GM23338 (cell line): ENCODE measurements at regions not wholly inside any gene's neighbourhood (a gene's known extent, or its start where the extent isn't known, plus 50 kb on each side); places are given as distances from the start of the nearest gene placed in this dataset.

Experiments
- ATAC-seq: fragments of 200-7000 bp; cut with Tn5 transposase; 3 replicates; pipeline ENCODE4 v1.9.1; 2020
- DNase-seq: peaks from one replicate; pipeline ENCODE4 v3.0.0-alpha.2; 2015; ENCODE audit warnings: low spot score
- H2AFZ ChIP-seq: fragments of 200-600 bp; sonication (generic); 2 replicates; pipeline ENCODE4 v1.8.0; 2016; ENCODE audit warnings: antibody characterized with exemption, mild to moderate bottlenecking, moderate library complexity
- H3F3A ChIP-seq: fragments of 200-600 bp; sonication (generic); replicated peaks from 2 replicates; pipeline ENCODE4 v1.8.0; 2017; ENCODE audit warnings: antibody characterized with exemption, mixed run types, low read depth
- H3K27ac ChIP-seq: fragments of 200-600 bp; sonication (generic); 2 replicates; pipeline ENCODE4 v1.6.1; 2016; ENCODE audit warnings: low read depth
- H3K27me3 ChIP-seq: fragments of 200-600 bp; sonication (generic); 2 replicates; pipeline ENCODE4 v1.8.0; 2016; ENCODE audit warnings: mild to moderate bottlenecking, mixed run types, moderate library complexity; ENCODE audit not compliant: insufficient read depth
- H3K36me3 ChIP-seq: fragments of 200-600 bp; sonication (generic); 2 replicates; pipeline ENCODE4 v1.8.0; 2016; ENCODE audit warnings: mild to moderate bottlenecking; ENCODE audit not compliant: insufficient read depth
- H3K4me1 ChIP-seq: fragments of 200-600 bp; sonication (generic); 2 replicates; pipeline ENCODE4 v1.8.0; 2016; ENCODE audit warnings: mild to moderate bottlenecking, moderate library complexity; ENCODE audit not compliant: insufficient read depth
- H3K4me2 ChIP-seq: fragments of 200-600 bp; sonication (generic); 2 replicates; pipeline ENCODE4 v1.7.1; 2017; ENCODE audit warnings: mixed run types
- H3K4me3 ChIP-seq: fragments of 200-600 bp; sonication (generic); 2 replicates; pipeline ENCODE4 v1.6.1; 2016; ENCODE audit warnings: mixed run types
- H3K79me2 ChIP-seq: fragments of 200-600 bp; sonication (generic); replicated peaks from 2 replicates; pipeline ENCODE4 v1.8.0; 2017; ENCODE audit warnings: mild to moderate bottlenecking; ENCODE audit not compliant: insufficient read depth
- H3K9me2 ChIP-seq: fragments of 200-600 bp; sonication (generic); 2 replicates; pipeline ENCODE4 v1.8.0; 2017; ENCODE audit not compliant: insufficient read depth
- H4K20me1 ChIP-seq: fragments of 200-600 bp; sonication (generic); replicated peaks from 2 replicates; pipeline ENCODE4 v1.8.0; 2017; ENCODE audit warnings: mild to moderate bottlenecking; ENCODE audit not compliant: insufficient read depth
- H3K27ac Mint-ChIP-seq: 2 replicates; pipeline ENCODE4 v1.8.0; 2020; ENCODE audit warnings: inconsistent platforms, mild to moderate bottlenecking, moderate library complexity, mixed read lengths
- H3K27me3 Mint-ChIP-seq: 3 replicates; pipeline ENCODE4 v1.8.0; 2022; ENCODE audit warnings: low read depth, mild to moderate bottlenecking, moderate library complexity, mixed read lengths, inconsistent platforms; ENCODE audit not compliant: insufficient read depth, poor library complexity
- H3K36me3 Mint-ChIP-seq: 3 replicates; pipeline ENCODE4 v1.8.0; 2021; ENCODE audit warnings: low read depth, mild to moderate bottlenecking, inconsistent platforms, moderate library complexity, mixed read lengths
- H3K4me1 Mint-ChIP-seq: 3 replicates; pipeline ENCODE4 v1.8.0; 2020; ENCODE audit warnings: mild to moderate bottlenecking, inconsistent platforms, mixed read lengths
- H3K4me3 Mint-ChIP-seq: 3 replicates; pipeline ENCODE4 v1.8.0; 2021; ENCODE audit warnings: moderate library complexity, mild to moderate bottlenecking, inconsistent platforms, mixed read lengths
- H3K9me3 Mint-ChIP-seq: 3 replicates; pipeline ENCODE4 v1.8.0; 2020; ENCODE audit warnings: moderate library complexity, mild to moderate bottlenecking, inconsistent platforms, mixed read lengths
- EZH2 ChIP-seq: fragments of 200-600 bp; sonication (generic); IDR thresholded peaks from one replicate; pipeline ENCODE4 v1.8.0; 2017; ENCODE audit warnings: antibody characterized with exemption, mild to moderate bottlenecking, low read depth; ENCODE audit not compliant: unreplicated experiment
- EZH2phosphoT487 ChIP-seq: fragments of 200-600 bp; sonication (generic); IDR thresholded peaks from one replicate; pipeline ENCODE4 v1.8.1; 2018; ENCODE audit warnings: antibody characterized with exemption; ENCODE audit not compliant: unreplicated experiment
- JUNB ChIP-seq: IDR thresholded peaks from one replicate; pipeline ENCODE4 v1.6.1; 2016; ENCODE audit warnings: antibody characterized with exemption; ENCODE audit not compliant: unreplicated experiment
- NANOG ChIP-seq: IDR thresholded peaks from 2 replicates; pipeline ENCODE4 v1.6.1; 2016; ENCODE audit warnings: antibody characterized with exemption, borderline replicate concordance
- REST ChIP-seq: IDR thresholded peaks from one replicate; pipeline ENCODE4 v1.6.1; 2018; ENCODE audit warnings: antibody characterized with exemption; ENCODE audit not compliant: unreplicated experiment
- STAT1 ChIP-seq: IDR thresholded peaks from one replicate; pipeline ENCODE4 v1.6.1; 2016; ENCODE audit warnings: antibody characterized with exemption; ENCODE audit not compliant: unreplicated experiment
- ZNF331 ChIP-seq: fragments of 250-450 bp; sonication (Bioruptor Pico); IDR thresholded peaks from 2 replicates; pipeline ENCODE4 v1.5.0; 2020; ENCODE audit warnings: low read depth, mild to moderate bottlenecking, moderate library complexity
- TF ChIP-seq, protein P1 (sequence below): fragments of 250-450 bp; sonication (Bioruptor Pico); IDR thresholded peaks from 2 replicates; pipeline ENCODE4 v1.5.0; 2020; ENCODE audit warnings: mild to moderate bottlenecking, moderate library complexity
- TF ChIP-seq, protein P2 (sequence below): IDR thresholded peaks from 2 replicates; pipeline ENCODE4 v1.6.1; 2016; ENCODE audit warnings: antibody characterized with exemption

DNA sequence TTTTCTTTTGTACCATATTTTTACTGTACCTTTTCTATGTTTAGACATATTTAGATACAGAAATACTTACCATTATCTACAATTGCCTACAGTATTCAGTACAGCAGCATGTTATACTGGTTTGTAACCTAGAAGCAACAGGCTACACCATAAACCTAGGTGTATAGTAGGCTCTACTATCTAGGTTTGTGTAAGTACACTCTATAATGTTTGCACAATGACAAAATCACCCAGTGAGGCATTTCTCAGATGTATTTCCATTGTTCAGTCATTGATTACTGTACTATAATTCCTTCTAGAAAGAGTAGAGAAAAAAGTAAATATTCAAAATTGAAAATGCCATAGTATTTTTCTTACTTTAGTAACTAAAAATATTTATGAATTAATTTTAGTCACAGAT lies 490.1 kb upstream of the REG3G start:
- no peaks in the 10 kb centered on the region for H3K27me3 ChIP-seq
- ATAC-seq (no peak), DNase-seq (no peak)
- no peaks in the 10 kb centered on the region for H3K36me3 ChIP-seq
- no peak overlapping the region for H3K4me2 ChIP-seq
- H3K9me3 Mint-ChIP-seq, result no peaks in the 10 kb centered on the region
- no peaks in the 10 kb centered on the region for H3K36me3 Mint-ChIP-seq
- H3K9me2 ChIP-seq, result no peaks in the 10 kb centered on the region
- H3K27ac Mint-ChIP-seq, result no peak overlapping the region
- no peak overlapping the region for H3K4me3 ChIP-seq
- peaks cover 2% of the 10 kb centered on the region for H3K27me3 Mint-ChIP-seq
- no peak overlapping the region for H3K27ac ChIP-seq
- no peaks in the 10 kb centered on the region for H4K20me1 ChIP-seq
- H3F3A ChIP-seq, result no peaks in the 10 kb centered on the region
- TF ChIP-seq REST (no peak), STAT1 (no peak), EZH2 (no peak), ZNF331 (CRISPR knock-in tag) (no peak), EZH2phosphoT487 (no peak), NANOG (no peak), JUNB (no peak)
- TF ChIP-seq, protein P1, sequence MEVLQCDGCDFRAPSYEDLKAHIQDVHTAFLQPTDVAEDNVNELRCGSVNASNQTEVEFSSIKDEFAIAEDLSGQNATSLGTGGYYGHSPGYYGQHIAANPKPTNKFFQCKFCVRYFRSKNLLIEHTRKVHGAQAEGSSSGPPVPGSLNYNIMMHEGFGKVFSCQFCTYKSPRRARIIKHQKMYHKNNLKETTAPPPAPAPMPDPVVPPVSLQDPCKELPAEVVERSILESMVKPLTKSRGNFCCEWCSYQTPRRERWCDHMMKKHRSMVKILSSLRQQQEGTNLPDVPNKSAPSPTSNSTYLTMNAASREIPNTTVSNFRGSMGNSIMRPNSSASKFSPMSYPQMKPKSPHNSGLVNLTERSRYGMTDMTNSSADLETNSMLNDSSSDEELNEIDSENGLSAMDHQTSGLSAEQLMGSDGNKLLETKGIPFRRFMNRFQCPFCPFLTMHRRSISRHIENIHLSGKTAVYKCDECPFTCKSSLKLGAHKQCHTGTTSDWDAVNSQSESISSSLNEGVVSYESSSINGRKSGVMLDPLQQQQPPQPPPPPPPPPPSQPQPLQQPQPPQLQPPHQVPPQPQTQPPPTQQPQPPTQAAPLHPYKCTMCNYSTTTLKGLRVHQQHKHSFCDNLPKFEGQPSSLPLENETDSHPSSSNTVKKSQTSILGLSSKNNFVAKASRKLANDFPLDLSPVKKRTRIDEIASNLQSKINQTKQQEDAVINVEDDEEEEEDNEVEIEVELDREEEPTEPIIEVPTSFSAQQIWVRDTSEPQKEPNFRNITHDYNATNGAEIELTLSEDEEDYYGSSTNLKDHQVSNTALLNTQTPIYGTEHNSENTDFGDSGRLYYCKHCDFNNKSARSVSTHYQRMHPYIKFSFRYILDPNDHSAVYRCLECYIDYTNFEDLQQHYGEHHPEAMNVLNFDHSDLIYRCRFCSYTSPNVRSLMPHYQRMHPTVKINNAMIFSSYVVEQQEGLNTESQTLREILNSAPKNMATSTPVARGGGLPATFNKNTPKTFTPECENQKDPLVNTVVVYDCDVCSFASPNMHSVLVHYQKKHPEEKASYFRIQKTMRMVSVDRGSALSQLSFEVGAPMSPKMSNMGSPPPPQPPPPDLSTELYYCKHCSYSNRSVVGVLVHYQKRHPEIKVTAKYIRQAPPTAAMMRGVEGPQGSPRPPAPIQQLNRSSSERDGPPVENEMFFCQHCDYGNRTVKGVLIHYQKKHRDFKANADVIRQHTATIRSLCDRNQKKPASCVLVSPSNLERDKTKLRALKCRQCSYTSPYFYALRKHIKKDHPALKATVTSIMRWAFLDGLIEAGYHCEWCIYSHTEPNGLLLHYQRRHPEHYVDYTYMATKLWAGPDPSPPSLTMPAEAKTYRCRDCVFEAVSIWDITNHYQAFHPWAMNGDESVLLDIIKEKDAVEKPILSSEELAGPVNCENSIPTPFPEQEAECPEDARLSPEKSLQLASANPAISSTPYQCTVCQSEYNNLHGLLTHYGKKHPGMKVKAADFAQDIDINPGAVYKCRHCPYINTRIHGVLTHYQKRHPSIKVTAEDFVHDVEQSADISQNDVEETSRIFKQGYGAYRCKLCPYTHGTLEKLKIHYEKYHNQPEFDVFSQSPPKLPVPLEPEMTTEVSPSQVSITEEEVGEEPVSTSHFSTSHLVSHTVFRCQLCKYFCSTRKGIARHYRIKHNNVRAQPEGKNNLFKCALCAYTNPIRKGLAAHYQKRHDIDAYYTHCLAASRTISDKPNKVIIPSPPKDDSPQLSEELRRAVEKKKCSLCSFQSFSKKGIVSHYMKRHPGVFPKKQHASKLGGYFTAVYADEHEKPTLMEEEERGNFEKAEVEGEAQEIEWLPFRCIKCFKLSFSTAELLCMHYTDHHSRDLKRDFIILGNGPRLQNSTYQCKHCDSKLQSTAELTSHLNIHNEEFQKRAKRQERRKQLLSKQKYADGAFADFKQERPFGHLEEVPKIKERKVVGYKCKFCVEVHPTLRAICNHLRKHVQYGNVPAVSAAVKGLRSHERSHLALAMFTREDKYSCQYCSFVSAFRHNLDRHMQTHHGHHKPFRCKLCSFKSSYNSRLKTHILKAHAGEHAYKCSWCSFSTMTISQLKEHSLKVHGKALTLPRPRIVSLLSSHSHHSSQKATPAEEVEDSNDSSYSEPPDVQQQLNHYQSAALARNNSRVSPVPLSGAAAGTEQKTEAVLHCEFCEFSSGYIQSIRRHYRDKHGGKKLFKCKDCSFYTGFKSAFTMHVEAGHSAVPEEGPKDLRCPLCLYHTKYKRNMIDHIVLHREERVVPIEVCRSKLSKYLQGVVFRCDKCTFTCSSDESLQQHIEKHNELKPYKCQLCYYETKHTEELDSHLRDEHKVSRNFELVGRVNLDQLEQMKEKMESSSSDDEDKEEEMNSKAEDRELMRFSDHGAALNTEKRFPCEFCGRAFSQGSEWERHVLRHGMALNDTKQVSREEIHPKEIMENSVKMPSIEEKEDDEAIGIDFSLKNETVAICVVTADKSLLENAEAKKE, result no peak
- TF ChIP-seq, protein P2, sequence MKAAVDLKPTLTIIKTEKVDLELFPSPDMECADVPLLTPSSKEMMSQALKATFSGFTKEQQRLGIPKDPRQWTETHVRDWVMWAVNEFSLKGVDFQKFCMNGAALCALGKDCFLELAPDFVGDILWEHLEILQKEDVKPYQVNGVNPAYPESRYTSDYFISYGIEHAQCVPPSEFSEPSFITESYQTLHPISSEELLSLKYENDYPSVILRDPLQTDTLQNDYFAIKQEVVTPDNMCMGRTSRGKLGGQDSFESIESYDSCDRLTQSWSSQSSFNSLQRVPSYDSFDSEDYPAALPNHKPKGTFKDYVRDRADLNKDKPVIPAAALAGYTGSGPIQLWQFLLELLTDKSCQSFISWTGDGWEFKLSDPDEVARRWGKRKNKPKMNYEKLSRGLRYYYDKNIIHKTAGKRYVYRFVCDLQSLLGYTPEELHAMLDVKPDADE, result no peak
- H2AFZ ChIP-seq, result no peak overlapping the region
- no peak overlapping the region for H3K4me3 Mint-ChIP-seq
- no peaks in the 10 kb centered on the region for H3K79me2 ChIP-seq
- peaks cover 16% of the 10 kb centered on the region for H3K4me1 ChIP-seq
- peaks cover 17% of the 10 kb centered on the region for H3K4me1 Mint-ChIP-seq
